Mucosa of descending colon (tissue), 3 donors: ENCODE measurements at regions not wholly inside any gene's neighbourhood (a gene's known extent, or its start where the extent isn't known, plus 50 kb on each side); places are given as distances from the start of the nearest gene placed in this dataset.

Experiments used
- ATAC-seq: fragments of 200-7000 bp; cut with Tn5 transposase; one replicate; pipeline ENCODE4 v1.9.1; 2020; ENCODE audit warnings: mild to moderate bottlenecking, moderate library complexity
- DNase-seq, 3 donors: peaks; one replicate each; pipeline ENCODE4 v3.0.0-alpha.2; 2020
- H3K36me3 ChIP-seq: fragments of 200-600 bp; one replicate; pipeline ENCODE4 v1.8.0; 2021; ENCODE audit warnings: low read depth, mild to moderate bottlenecking
- H3K4me1 ChIP-seq: fragments of 200-600 bp; one replicate; pipeline ENCODE4 v1.8.0; 2021; ENCODE audit warnings: low read depth, mild to moderate bottlenecking
- H3K4me3 ChIP-seq: fragments of 200-600 bp; one replicate; pipeline ENCODE4 v1.8.0; 2021; ENCODE audit warnings: mild to moderate bottlenecking
- H3K9me3 ChIP-seq: fragments of 200-600 bp; one replicate; pipeline ENCODE4 v1.8.0; 2021; ENCODE audit warnings: mild to moderate bottlenecking
- intact Hi-C, 2 donors: fragments of 100-400 bp; cut with DNase I in 1 of 2; cut with micrococcal nuclease in 1 of 2; formaldehyde crosslinking; loops; one replicate each; pipeline versions ENCODE4 v1.11.0 to v1.11.1; 2022; cut with DNase I, micrococcal nuclease
- TF ChIP-seq, protein P1 (sequence below): fragments of 200-600 bp; IDR thresholded peaks from one replicate; pipeline ENCODE4 v1.8.0; 2022; ENCODE audit warnings: antibody characterized with exemption, mild to moderate bottlenecking
- donor health status: DM: no; HTN: no; CAD: no; lungs with moderate emphysema.
- donor health status: DM: no; HTN: no; CAD: no.
- donor health status: DM: no; HTN: yes; CAD: no.

GRCh38 chr7:31204071-31204470, 136.5 kb downstream of the NEUROD6 start:
- TF ChIP-seq, protein P1, sequence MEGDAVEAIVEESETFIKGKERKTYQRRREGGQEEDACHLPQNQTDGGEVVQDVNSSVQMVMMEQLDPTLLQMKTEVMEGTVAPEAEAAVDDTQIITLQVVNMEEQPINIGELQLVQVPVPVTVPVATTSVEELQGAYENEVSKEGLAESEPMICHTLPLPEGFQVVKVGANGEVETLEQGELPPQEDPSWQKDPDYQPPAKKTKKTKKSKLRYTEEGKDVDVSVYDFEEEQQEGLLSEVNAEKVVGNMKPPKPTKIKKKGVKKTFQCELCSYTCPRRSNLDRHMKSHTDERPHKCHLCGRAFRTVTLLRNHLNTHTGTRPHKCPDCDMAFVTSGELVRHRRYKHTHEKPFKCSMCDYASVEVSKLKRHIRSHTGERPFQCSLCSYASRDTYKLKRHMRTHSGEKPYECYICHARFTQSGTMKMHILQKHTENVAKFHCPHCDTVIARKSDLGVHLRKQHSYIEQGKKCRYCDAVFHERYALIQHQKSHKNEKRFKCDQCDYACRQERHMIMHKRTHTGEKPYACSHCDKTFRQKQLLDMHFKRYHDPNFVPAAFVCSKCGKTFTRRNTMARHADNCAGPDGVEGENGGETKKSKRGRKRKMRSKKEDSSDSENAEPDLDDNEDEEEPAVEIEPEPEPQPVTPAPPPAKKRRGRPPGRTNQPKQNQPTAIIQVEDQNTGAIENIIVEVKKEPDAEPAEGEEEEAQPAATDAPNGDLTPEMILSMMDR, result no peak
- ATAC-seq, result no peak

GRCh38 chr7:31203551-31203950, 137.0 kb downstream of the NEUROD6 start:
- Histone ChIP-seq H3K36me3 (no peaks in the 10 kb centered on the region), H3K4me1 (no peaks in the 10 kb centered on the region), H3K4me3 (no peak overlapping the region), H3K9me3 (no peaks in the 10 kb centered on the region)
- intact Hi-C loops, result no loop called here
- DNase-seq (no peak), ATAC-seq (no peak)
- TF ChIP-seq, protein P1, result no peak

More at GRCh38 chr7:31204071-31204470, 136.5 kb downstream of the NEUROD6 start:
- Histone ChIP-seq H3K4me1 (no peaks in the 10 kb centered on the region), H3K9me3 (no peaks in the 10 kb centered on the region), H3K4me3 (no peak overlapping the region), H3K36me3 (no peaks in the 10 kb centered on the region)
- DNase-seq, result no peak
- intact Hi-C loops, result no loop called here

DNA sequence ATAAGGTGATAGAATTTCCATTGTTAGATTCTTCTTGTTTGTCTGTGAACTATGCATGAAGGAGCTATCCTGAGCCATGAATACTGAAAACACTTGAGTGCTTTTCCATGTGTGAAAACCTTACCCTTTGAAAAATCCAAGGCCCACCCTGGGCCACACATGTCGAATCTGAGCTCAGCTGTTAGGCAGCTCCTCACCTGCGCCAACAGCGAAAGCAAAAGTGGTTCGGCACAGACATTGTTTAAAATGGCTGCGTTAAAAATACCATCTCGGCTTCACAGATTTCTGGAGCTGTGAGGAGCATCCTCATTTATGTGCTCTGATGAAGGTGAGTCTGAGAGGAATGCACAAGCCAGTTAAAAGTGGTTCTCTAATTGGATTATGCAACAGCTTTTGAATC, 137.7 kb downstream of the NEUROD6 start:
- ATAC-seq, result no peak
- no peak for DNase-seq
- Histone ChIP-seq H3K4me1 (no peaks in the 10 kb centered on the region), H3K9me3 (no peaks in the 10 kb centered on the region), H3K36me3 (no peaks in the 10 kb centered on the region), H3K4me3 (no peak overlapping the region)
- TF ChIP-seq, protein P1, result no peak
- intact Hi-C loops, result no loop called here

- Histone ChIP-seq H3K4me1 (no peaks in the 10 kb centered on the region), H3K4me3 (no peak overlapping the region), H3K36me3 (no peaks in the 10 kb centered on the region), H3K9me3 (no peaks in the 10 kb centered on the region)
- TF ChIP-seq, protein P1, result peak; percentile 60
- DNase-seq, result peak; percentile 48 to 67 (median 54)
- ATAC-seq, result peak; percentile 68
- intact Hi-C loops, result no loop called here
Observed at GRCh38 chr7:31192986-31193385, 140.9 kb downstream of the ADCYAP1R1 start.

- ATAC-seq (no peak), DNase-seq (no peak)
- H3K4me3 ChIP-seq, result no peak overlapping the region
- no peaks in the 10 kb centered on the region for H3K4me1 ChIP-seq
- H3K36me3 ChIP-seq, result no peaks in the 10 kb centered on the region
- intact Hi-C loops, result no loop called here
- H3K9me3 ChIP-seq, result no peaks in the 10 kb centered on the region
- TF ChIP-seq, protein P1, result no peak
Observed at GRCh38 chr7:31190906-31191305, 138.8 kb downstream of the ADCYAP1R1 start.

DNA sequence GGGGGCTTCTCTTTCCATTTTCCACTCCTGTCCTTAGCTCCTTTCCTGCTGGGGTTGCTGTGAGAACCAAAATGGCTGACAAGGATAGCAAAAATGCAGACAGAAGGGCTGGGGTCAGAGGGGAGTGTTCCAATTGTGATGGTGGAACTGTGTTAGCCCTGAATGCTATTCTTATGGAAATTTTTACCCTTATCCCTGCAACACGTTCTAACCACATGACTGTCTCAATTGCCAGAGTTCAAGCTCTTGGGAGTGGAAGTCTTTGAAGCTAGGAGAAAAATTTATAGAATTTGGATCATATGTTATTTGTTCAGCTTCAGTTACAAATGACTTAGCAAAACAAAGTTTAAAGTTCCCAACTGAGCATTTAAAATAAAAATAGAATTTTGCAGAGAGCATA, 134.1 kb downstream of the ADCYAP1R1 start:
- intact Hi-C loops, result no loop called here
- Histone ChIP-seq H3K36me3 (no peaks in the 10 kb centered on the region), H3K4me3 (no peak overlapping the region), H3K4me1 (no peaks in the 10 kb centered on the region), H3K9me3 (no peaks in the 10 kb centered on the region)
- ATAC-seq (no peak), DNase-seq (no peak)
- TF ChIP-seq, protein P1, result no peak
